Fibroblast of skin of left biceps (primary cell): ENCODE measurements at regions not wholly inside any gene's neighbourhood (a gene's known extent, or its start where the extent isn't known, plus 50 kb on each side); places are given as distances from the start of the nearest gene placed in this dataset.

Experiments
- DNase-seq, 2 experiments: peaks; one replicate each; pipeline ENCODE4 v3.0.0-alpha.2; 2013; ENCODE audit warnings: low read depth in 2 of 2

- no peak for DNase-seq
Measured at GRCh38 chr7:126378642-126379041, 874.1 kb downstream of the GRM8 start.

- DNase-seq, result no peak
Measured at GRCh38 chr7:126370038-126370668, 882.6 kb downstream of the GRM8 start.

- DNase-seq, result no peak
Measured at GRCh38 chr7:126362746-126363145, 890.0 kb downstream of the GRM8 start.

GRCh38 chr7:126361183-126361582 lies 891.6 kb downstream of the GRM8 start:
- DNase-seq, result no peak

- no peak for DNase-seq
Measured at GRCh38 chr7:126339813-126340212, 912.9 kb downstream of the GRM8 start.

- no peak for DNase-seq
Measured at GRCh38 chr7:126305671-126306070, 947.1 kb downstream of the GRM8 start.

- no peak for DNase-seq
Measured at GRCh38 chr7:126303926-126304325, 948.8 kb downstream of the GRM8 start.

- no peak for DNase-seq
Measured at GRCh38 chr7:126302639-126303038, 950.1 kb downstream of the GRM8 start.

- DNase-seq, result no peak
Measured at GRCh38 chr7:126286317-126286716, 966.4 kb downstream of the GRM8 start.

GRCh38 chr7:126236261-126236660 lies 1016.5 kb downstream of the GRM8 start:
- no peak for DNase-seq

GRCh38 chr7:126228356-126229061 lies 1024.2 kb downstream of the GRM8 start:
- no peak for DNase-seq

- no peak for DNase-seq
Measured at GRCh38 chr7:126227643-126228042, 1025.1 kb downstream of the GRM8 start.

GRCh38 chr7:126227055-126227454 lies 1025.7 kb downstream of the GRM8 start:
- DNase-seq, result no peak

GRCh38 chr7:126223729-126224128 lies 1029.0 kb downstream of the GRM8 start:
- DNase-seq, result no peak

- no peak for DNase-seq
Measured at GRCh38 chr7:126222782-126223181, 1030.0 kb downstream of the GRM8 start.

GRCh38 chr7:126215785-126216184 lies 1037.0 kb downstream of the GRM8 start:
- DNase-seq, result no peak

GRCh38 chr7:126213876-126214275 lies 1038.9 kb downstream of the GRM8 start:
- DNase-seq, result no peak

- DNase-seq, result no peak
Measured at GRCh38 chr7:126211875-126212274, 1040.9 kb downstream of the GRM8 start.

- no peak for DNase-seq
Measured at GRCh38 chr7:126210707-126211106, 1042.0 kb downstream of the GRM8 start.

- DNase-seq, result no peak
Measured at GRCh38 chr7:126203185-126203584, 1049.6 kb downstream of the GRM8 start.

GRCh38 chr7:126202177-126202576 lies 1050.6 kb downstream of the GRM8 start:
- DNase-seq, result no peak

- DNase-seq, result no peak
Measured at GRCh38 chr7:126185959-126186580, 1066.7 kb downstream of the GRM8 start.

GRCh38 chr7:126179916-126180315 lies 1072.8 kb downstream of the GRM8 start:
- DNase-seq, result no peak
